ENCODE measurements at regions not wholly inside any gene's neighbourhood (a gene's known extent, or its start where the extent isn't known, plus 50 kb on each side); places are given as distances from the start of the nearest gene placed in this dataset.
"Not testable (repeated sequence)": the region's sequence is repeated elsewhere in the genome, so short reads cannot be mapped to it uniquely, and the experiment has no call there.

DNA sequence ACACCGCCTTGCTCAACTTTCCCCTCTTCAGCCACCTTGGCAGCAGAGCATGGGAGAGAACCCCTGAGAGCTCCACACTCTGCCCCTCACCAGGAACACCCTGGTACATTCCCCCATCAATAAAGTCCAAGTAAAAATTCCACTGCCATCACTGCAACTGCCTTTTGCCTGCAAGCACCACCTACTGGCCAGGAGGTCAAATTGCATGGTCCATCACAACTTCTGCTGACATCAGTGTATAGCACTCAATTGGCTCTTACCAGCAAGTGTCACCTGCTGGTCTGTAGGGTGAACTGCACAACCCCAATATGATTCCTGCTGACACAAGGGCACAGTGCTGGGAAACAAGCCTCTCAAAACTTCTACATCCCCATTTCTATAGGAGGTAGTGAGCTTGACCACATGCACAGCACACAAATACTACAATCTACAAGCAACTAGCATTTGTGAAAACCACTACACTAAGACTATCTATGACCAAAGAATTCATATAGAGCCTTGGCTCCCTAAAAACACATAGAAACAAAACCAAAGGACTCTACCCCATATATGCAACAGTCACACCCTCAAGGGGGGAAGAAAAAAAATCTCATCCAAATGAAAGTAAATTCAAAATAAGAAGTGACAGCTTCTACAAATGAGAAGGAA lies 69.2 kb downstream of the FASLG start:
- Histone ChIP-seq H3K4me2 (ENCODE audit: low read depth, low read length, poor library complexity, severe bottlenecking) (no peak overlapping the region), H3K27ac (ENCODE audit: low read depth, low read length) (no peak overlapping the region), H3K4me3 (ENCODE audit: insufficient read depth, low read length, poor library complexity, severe bottlenecking) (no peak overlapping the region), H3K9me2 (replicated peaks; ENCODE audit: insufficient read depth, low read length) (no peaks in the 10 kb centered on the region), H3K9me3 (ENCODE audit: insufficient read depth, low read length) (no peaks in the 10 kb centered on the region), H3K36me3 (ENCODE audit: low read length) (no peaks in the 10 kb centered on the region; the same call in 1 of the 2 replicates), H2AFZ (ENCODE audit: low read depth, low read length, severe bottlenecking) (no peak overlapping the region), H3K9ac (ENCODE audit: low read length) (no peak overlapping the region), H3K79me2 (ENCODE audit: insufficient read depth, low read length) (no peaks in the 10 kb centered on the region), H3K27me3 (ENCODE audit: low read length) (no peaks in the 10 kb centered on the region), H4K20me1 (ENCODE audit: low read depth, low read length) (no peaks in the 10 kb centered on the region), H3F3A (ENCODE audit: insufficient read depth) (no peaks in the 10 kb centered on the region)
- TF ChIP-seq, protein P1, sequence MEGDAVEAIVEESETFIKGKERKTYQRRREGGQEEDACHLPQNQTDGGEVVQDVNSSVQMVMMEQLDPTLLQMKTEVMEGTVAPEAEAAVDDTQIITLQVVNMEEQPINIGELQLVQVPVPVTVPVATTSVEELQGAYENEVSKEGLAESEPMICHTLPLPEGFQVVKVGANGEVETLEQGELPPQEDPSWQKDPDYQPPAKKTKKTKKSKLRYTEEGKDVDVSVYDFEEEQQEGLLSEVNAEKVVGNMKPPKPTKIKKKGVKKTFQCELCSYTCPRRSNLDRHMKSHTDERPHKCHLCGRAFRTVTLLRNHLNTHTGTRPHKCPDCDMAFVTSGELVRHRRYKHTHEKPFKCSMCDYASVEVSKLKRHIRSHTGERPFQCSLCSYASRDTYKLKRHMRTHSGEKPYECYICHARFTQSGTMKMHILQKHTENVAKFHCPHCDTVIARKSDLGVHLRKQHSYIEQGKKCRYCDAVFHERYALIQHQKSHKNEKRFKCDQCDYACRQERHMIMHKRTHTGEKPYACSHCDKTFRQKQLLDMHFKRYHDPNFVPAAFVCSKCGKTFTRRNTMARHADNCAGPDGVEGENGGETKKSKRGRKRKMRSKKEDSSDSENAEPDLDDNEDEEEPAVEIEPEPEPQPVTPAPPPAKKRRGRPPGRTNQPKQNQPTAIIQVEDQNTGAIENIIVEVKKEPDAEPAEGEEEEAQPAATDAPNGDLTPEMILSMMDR (IDR thresholded peaks at IDR 0.05; ENCODE audit: insufficient read depth, low read length, poor library complexity, severe bottlenecking), result peak; percentile 87
- no peak for TF ChIP-seq EZH2phosphoT487 (conservative IDR thresholded peaks at IDR 0.05; ENCODE audit: low read length)

DNA sequence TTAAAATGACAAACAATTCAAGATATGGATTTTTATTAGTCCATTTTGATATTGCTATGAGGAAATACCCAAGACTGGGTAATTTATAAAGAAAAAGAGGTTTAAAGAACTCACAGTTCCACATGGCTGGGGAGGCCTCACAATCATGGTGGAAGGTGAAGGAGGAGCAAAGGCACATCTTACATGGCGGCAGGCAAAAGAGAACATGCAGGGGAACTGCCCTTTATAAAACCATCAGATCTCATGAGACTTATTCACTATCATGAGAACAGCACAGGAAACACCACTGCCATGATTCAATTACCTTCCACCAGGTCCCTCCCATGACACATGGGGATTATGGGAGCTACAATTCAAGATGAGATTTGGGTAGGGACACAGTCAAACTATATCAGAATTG lies 69.8 kb downstream of the FASLG start:
- not testable (repeated sequence) for H4K20me1 ChIP-seq (ENCODE audit: low read depth, low read length); H3K9me2 ChIP-seq (replicated peaks; ENCODE audit: insufficient read depth, low read length); H3K36me3 ChIP-seq (ENCODE audit: low read length); H2AFZ ChIP-seq (ENCODE audit: low read depth, low read length, severe bottlenecking); H3K9me3 ChIP-seq (ENCODE audit: insufficient read depth, low read length); H3K27me3 ChIP-seq (ENCODE audit: low read length); H3K27ac ChIP-seq (ENCODE audit: low read depth, low read length); H3K4me3 ChIP-seq (ENCODE audit: insufficient read depth, low read length, poor library complexity, severe bottlenecking); H3K9ac ChIP-seq (ENCODE audit: low read length); H3K79me2 ChIP-seq (ENCODE audit: insufficient read depth, low read length); H3F3A ChIP-seq (ENCODE audit: insufficient read depth); H3K4me2 ChIP-seq (ENCODE audit: low read depth, low read length, poor library complexity, severe bottlenecking)

DNA sequence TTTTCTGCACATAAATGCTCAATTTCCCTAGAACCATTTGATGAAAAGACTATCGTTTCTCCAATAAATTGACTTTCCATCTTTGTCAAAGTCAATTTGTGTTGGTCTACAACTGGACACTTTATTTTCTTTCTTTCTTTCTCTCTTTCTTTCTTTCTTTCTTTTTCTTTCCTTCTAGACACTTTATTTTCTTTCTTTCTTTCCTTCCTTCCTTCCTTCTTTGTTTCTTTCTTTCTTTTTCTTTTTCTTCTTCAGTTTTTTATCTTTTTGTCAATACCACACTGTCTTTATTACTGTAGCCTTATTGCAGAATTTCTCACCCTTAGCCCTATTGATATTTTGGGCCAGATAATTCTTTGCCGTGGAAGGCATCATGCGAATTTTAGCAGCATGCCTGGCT lies 73.5 kb downstream of the FASLG start:
- H3K27ac ChIP-seq (ENCODE audit: low read depth, low read length), result no peak overlapping the region
- no peaks in the 10 kb centered on the region for H3K9me3 ChIP-seq (ENCODE audit: insufficient read depth, low read length)
- no peaks in the 10 kb centered on the region for H3K27me3 ChIP-seq (ENCODE audit: low read length)
- no peaks in the 10 kb centered on the region; the same call in 1 of the 2 replicates for H3K36me3 ChIP-seq (ENCODE audit: low read length)
- no peak overlapping the region for H2AFZ ChIP-seq (ENCODE audit: low read depth, low read length, severe bottlenecking)
- H3K4me3 ChIP-seq (ENCODE audit: insufficient read depth, low read length, poor library complexity, severe bottlenecking), result no peak overlapping the region
- no peaks in the 10 kb centered on the region for H3F3A ChIP-seq (ENCODE audit: insufficient read depth)
- no peaks in the 10 kb centered on the region for H4K20me1 ChIP-seq (ENCODE audit: low read depth, low read length)
- H3K4me2 ChIP-seq (ENCODE audit: low read depth, low read length, poor library complexity, severe bottlenecking), result no peak overlapping the region
- H3K79me2 ChIP-seq (ENCODE audit: insufficient read depth, low read length), result no peaks in the 10 kb centered on the region
- no peak for TF ChIP-seq EZH2phosphoT487 (conservative IDR thresholded peaks at IDR 0.05; ENCODE audit: low read length)
- TF ChIP-seq, protein P1 (IDR thresholded peaks at IDR 0.05; ENCODE audit: insufficient read depth, low read length, poor library complexity, severe bottlenecking), result no peak
- H3K9ac ChIP-seq (ENCODE audit: low read length), result no peak overlapping the region
- no peaks in the 10 kb centered on the region for H3K9me2 ChIP-seq (replicated peaks; ENCODE audit: insufficient read depth, low read length)

DNA sequence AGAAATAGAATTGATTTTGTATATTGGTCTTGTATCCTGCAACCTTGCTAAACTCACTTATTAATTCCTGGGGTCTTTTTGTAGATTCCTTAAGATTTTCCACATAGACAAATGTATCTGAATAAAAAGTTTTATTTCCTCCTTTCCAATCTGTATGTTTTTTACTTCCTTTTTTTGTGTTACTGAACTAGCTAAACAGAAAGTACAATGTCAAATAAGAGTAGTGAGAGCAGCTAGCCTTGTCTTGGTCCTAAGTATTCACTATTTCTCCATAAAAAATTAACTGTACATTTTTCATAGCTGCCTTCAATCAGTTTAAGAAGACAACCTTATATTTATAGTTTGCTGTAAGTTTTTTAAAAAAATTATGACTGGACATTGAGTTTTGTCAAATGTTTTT lies 74.9 kb downstream of the FASLG start:
- no peak overlapping the region for H3K27ac ChIP-seq (ENCODE audit: low read depth, low read length)

More for the DNA sequence above, 74.9 kb downstream of the FASLG start:
- Histone ChIP-seq H3K36me3 (ENCODE audit: low read length) (no peaks in the 10 kb centered on the region; the same call in 1 of the 2 replicates), H4K20me1 (ENCODE audit: low read depth, low read length) (no peaks in the 10 kb centered on the region), H2AFZ (ENCODE audit: low read depth, low read length, severe bottlenecking) (no peak overlapping the region), H3K4me3 (ENCODE audit: insufficient read depth, low read length, poor library complexity, severe bottlenecking) (no peak overlapping the region), H3K9ac (ENCODE audit: low read length) (no peak overlapping the region), H3K9me2 (replicated peaks; ENCODE audit: insufficient read depth, low read length) (no peaks in the 10 kb centered on the region), H3K79me2 (ENCODE audit: insufficient read depth, low read length) (no peaks in the 10 kb centered on the region), H3K4me2 (ENCODE audit: low read depth, low read length, poor library complexity, severe bottlenecking) (no peak overlapping the region), H3F3A (ENCODE audit: insufficient read depth) (no peaks in the 10 kb centered on the region), H3K9me3 (ENCODE audit: insufficient read depth, low read length) (no peaks in the 10 kb centered on the region), H3K27me3 (ENCODE audit: low read length) (no peaks in the 10 kb centered on the region)
- TF ChIP-seq, protein P1 (IDR thresholded peaks at IDR 0.05; ENCODE audit: insufficient read depth, low read length, poor library complexity, severe bottlenecking), result no peak

Data from SU-DHL-6 (cell line).